Neural progenitor cell (in vitro differentiated cells): ENCODE measurements at regions not wholly inside any gene's neighbourhood (a gene's known extent, or its start where the extent isn't known, plus 50 kb on each side); places are given as distances from the start of the nearest gene placed in this dataset.

ENCODE experiments used
- EZH2 ChIP-seq: fragments of 200-600 bp; sonication (generic); IDR thresholded peaks from 2 replicates; pipeline ENCODE4 v1.6.1; 2017; ENCODE audit warnings: antibody characterized with exemption, mild to moderate bottlenecking, moderate library complexity
- TF ChIP-seq, protein P1 (sequence below): fragments of 200-600 bp; sonication (generic); IDR thresholded peaks from 2 replicates; pipeline ENCODE4 v1.5.1; 2017; ENCODE audit warnings: antibody characterized with exemption, mild to moderate bottlenecking

DNA sequence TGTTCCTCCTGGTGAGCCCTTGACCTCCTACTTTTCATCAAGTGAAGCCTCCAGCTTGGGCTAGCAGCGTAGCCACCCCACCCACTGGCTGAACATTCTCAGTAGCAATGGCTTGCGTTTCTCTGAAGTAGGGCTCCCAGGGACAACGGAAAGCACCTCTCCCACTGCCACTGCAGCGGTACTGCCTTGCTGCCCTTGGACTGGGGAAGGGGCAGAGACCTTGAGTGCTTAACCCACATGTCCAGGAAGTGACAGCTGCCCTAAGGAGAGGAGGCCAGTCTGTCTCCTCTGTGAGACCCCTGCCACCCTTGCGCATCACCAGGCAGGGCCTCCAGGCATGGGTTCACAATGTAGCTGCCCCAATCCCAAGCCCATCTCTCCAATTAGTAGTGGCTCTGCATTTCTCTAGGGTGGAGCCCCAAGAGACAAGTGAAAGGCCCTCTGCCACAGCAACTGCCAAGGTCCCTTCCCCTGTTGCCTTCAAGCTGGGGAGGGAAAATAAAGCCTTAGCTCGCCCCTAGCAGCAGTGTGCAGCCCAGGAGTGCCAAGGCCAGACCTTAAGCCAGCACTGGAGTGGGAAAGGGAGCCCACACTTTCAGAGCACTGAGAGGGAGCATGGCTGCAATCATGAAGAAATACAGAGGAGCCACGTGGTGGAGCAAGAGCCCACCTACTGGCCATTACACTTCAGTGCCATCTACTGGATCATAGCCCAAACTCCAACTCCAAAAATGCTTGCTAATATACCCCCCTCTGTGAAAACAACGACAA is 175.9 kb upstream of the TRPC4 start:
- TF ChIP-seq EZH2 = no peak
- TF ChIP-seq, protein P1, sequence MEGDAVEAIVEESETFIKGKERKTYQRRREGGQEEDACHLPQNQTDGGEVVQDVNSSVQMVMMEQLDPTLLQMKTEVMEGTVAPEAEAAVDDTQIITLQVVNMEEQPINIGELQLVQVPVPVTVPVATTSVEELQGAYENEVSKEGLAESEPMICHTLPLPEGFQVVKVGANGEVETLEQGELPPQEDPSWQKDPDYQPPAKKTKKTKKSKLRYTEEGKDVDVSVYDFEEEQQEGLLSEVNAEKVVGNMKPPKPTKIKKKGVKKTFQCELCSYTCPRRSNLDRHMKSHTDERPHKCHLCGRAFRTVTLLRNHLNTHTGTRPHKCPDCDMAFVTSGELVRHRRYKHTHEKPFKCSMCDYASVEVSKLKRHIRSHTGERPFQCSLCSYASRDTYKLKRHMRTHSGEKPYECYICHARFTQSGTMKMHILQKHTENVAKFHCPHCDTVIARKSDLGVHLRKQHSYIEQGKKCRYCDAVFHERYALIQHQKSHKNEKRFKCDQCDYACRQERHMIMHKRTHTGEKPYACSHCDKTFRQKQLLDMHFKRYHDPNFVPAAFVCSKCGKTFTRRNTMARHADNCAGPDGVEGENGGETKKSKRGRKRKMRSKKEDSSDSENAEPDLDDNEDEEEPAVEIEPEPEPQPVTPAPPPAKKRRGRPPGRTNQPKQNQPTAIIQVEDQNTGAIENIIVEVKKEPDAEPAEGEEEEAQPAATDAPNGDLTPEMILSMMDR = peak; percentile 64
